ENCODE measurements at regions not wholly inside any gene's neighbourhood (a gene's known extent, or its start where the extent isn't known, plus 50 kb on each side); places are given as distances from the start of the nearest gene placed in this dataset.
"Not testable (repeated sequence)": the region's sequence is repeated elsewhere in the genome, so short reads cannot be mapped to it uniquely, and the experiment has no call there.

DNA sequence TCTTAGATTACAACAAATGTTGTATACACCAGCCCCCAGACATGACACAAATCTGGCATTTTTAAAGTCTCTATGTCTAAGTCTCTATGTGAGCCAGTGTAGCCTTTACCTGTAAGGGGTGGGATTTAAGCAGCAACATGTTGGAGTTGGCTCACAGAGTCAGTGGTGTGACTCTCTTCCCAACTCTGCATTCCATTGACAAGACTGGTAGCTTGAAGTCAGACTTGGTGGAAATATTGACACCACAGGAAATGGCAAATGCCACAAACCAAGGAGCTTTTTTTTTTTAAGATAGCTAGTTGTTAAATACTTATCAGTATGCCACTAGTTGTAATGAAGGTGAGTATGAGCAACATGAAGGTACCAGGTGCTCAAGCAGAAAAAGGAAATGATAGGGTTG lies 103.1 kb upstream of the SMLR1 start:
- Histone ChIP-seq H3K27ac (no peak overlapping the region), H3K27me3 (replicated peaks; ENCODE audit: insufficient read depth) (no peaks in the 10 kb centered on the region), H3K4me1 (replicated peaks) (no peaks in the 10 kb centered on the region), H3K4me3 (no peak overlapping the region), H3K9me3 (no peaks in the 10 kb centered on the region), H3K36me3 (no peaks in the 10 kb centered on the region)
- DNase-seq (ENCODE audit: low spot score), result no peak
- TF ChIP-seq POLR2AphosphoS5 (IDR thresholded peaks at IDR 0.05) (no peak), POLR2A (IDR thresholded peaks at IDR 0.05) (no peak)
- TF ChIP-seq, protein P1, sequence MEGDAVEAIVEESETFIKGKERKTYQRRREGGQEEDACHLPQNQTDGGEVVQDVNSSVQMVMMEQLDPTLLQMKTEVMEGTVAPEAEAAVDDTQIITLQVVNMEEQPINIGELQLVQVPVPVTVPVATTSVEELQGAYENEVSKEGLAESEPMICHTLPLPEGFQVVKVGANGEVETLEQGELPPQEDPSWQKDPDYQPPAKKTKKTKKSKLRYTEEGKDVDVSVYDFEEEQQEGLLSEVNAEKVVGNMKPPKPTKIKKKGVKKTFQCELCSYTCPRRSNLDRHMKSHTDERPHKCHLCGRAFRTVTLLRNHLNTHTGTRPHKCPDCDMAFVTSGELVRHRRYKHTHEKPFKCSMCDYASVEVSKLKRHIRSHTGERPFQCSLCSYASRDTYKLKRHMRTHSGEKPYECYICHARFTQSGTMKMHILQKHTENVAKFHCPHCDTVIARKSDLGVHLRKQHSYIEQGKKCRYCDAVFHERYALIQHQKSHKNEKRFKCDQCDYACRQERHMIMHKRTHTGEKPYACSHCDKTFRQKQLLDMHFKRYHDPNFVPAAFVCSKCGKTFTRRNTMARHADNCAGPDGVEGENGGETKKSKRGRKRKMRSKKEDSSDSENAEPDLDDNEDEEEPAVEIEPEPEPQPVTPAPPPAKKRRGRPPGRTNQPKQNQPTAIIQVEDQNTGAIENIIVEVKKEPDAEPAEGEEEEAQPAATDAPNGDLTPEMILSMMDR (IDR thresholded peaks at IDR 0.05), result no peak
- intact Hi-C loops (cut with DNase I), result no loop called here

DNA sequence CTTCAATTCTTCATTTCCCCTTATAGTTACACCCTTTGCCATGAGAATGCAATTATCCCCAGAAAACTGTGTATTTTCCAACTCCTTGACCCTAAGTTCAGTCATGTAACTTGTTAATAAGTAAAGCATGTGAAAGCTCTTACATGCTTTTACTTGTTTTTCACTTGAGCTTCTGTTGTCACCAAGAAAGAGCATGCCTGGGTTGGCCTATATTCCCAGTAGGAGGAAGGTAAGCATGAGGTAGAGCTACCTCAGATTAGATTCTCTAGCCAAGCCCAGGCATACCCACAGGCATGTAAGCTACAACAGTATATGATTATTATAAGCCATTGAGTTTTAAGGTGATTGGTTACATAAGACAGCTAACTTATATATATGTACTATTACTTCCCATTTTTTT lies 101.7 kb upstream of the SMLR1 start:
- Histone ChIP-seq H3K9me3 (no peaks in the 10 kb centered on the region), H3K27ac (no peak overlapping the region), H3K4me3 (no peak overlapping the region), H3K36me3 (no peaks in the 10 kb centered on the region), H3K27me3 (replicated peaks; ENCODE audit: insufficient read depth) (no peaks in the 10 kb centered on the region), H3K4me1 (replicated peaks) (no peaks in the 10 kb centered on the region)
- intact Hi-C loops (cut with DNase I), result no loop called here
- TF ChIP-seq POLR2A (IDR thresholded peaks at IDR 0.05) (no peak), POLR2AphosphoS5 (IDR thresholded peaks at IDR 0.05) (no peak)
- TF ChIP-seq, protein P1 (IDR thresholded peaks at IDR 0.05), result no peak
- DNase-seq (ENCODE audit: low spot score), result no peak

DNA sequence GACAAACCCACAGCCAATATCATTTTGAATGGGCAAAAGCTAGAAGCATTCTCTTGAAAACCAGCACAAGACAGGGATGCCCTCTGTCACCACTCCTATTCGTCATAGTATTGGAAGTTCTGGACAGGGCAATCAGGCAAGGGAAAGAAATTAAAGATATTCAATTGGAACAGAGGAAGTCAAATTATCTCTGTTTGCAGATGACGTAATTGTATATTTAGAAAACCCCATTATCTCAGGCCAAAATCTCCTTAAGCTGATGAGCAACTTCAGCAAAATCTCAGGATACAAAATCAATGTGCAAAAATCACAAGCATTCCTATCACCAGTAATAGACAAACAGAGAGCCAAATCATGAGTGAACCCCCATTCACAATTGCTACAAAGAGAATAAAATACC lies 99.1 kb upstream of the SMLR1 start:
- H3K4me1 ChIP-seq (replicated peaks); H3K27me3 ChIP-seq (replicated peaks; ENCODE audit: insufficient read depth); H3K27ac ChIP-seq; DNase-seq (ENCODE audit: low spot score); intact Hi-C loops (cut with DNase I); H3K4me3 ChIP-seq; H3K9me3 ChIP-seq; H3K36me3 ChIP-seq: not testable (repeated sequence)
- WGBS, result 77% methylated on average over 2 of the region's 2 CpGs

DNA sequence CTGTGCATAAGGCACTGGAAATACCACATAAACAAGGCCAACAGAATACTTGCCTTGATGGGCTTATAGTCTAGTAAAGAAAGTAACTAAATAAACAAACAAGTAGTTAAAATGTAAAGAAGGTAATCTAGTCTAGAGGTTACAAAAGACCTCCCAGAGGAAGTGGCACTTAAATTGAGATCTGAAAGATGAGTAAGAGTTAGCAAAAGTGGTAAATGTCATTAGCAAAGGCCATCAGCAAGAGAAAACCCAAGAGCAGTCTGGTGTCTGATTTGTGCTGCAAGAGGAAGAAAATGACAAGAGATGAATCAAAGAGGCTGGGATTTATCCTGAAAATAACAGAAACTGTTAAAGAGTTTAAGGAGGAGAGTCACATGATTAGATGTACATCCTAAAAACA lies 96.6 kb upstream of the SMLR1 start:
- no peaks in the 10 kb centered on the region for H3K27me3 ChIP-seq (replicated peaks; ENCODE audit: insufficient read depth)
- H3K36me3 ChIP-seq, result no peaks in the 10 kb centered on the region
- no peak overlapping the region for H3K27ac ChIP-seq
- DNase-seq (ENCODE audit: low spot score), result no peak
- TF ChIP-seq, protein P1 (IDR thresholded peaks at IDR 0.05), result no peak
- TF ChIP-seq POLR2A (IDR thresholded peaks at IDR 0.05) (no peak), POLR2AphosphoS5 (IDR thresholded peaks at IDR 0.05) (no peak)
- no peaks in the 10 kb centered on the region for H3K4me1 ChIP-seq (replicated peaks)
- H3K4me3 ChIP-seq, result no peak overlapping the region
- no peaks in the 10 kb centered on the region for H3K9me3 ChIP-seq
- intact Hi-C loops (cut with DNase I), result no loop called here

DNA sequence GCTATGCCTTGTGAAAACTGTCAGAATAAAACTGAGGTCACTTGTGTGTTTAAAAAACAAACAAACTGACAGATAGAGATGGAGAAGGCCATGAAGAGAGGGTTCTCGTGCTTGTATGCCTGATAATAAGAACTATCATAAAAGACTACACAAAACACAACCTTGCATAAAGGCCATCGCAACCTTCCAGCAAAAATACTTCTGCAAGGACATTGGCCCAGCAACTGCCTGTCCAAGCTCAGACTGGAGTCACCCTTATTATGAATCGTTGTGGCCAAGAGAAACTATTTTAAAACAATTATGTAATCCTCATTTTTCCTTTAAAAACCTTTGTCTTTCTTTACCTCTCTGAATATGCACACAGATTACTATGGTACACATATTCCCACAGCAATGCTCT lies 93.0 kb upstream of the SMLR1 start:
- H3K4me1 ChIP-seq (replicated peaks), result no peaks in the 10 kb centered on the region
- no peak for DNase-seq (ENCODE audit: low spot score)
- no peaks in the 10 kb centered on the region for H3K27me3 ChIP-seq (replicated peaks; ENCODE audit: insufficient read depth)
- TF ChIP-seq POLR2A (IDR thresholded peaks at IDR 0.05), result no peak
- TF ChIP-seq, protein P1 (IDR thresholded peaks at IDR 0.05), result no peak
- no peak for TF ChIP-seq POLR2AphosphoS5 (IDR thresholded peaks at IDR 0.05)
- H3K9me3 ChIP-seq, result no peaks in the 10 kb centered on the region
- WGBS, result 65% methylated on average over 3 of the region's 3 CpGs
- H3K27ac ChIP-seq, result no peak overlapping the region
- intact Hi-C loops (cut with DNase I), result no loop called here
- H3K36me3 ChIP-seq, result no peaks in the 10 kb centered on the region
- no peak overlapping the region for H3K4me3 ChIP-seq

DNA sequence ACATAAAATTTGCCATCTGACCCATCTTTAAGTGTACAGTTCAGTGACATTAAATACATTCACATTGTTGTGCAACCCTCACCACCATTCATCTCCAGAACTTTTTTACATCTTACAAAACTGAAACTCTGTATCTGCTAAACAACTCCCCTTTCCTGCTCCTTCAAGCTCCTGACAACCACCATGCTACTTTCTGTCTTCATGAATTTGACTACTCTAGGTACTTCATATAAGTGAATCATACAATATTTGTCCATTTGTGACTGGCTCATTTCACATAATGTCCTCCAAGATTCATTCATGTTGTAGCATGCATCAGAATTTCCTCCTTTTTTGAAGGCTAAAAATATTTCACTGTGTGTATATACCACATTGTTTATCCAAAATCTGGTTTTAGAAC lies 86.9 kb upstream of the SMLR1 start:
- H3K27ac ChIP-seq, result no peak overlapping the region
- H3K36me3 ChIP-seq, result no peaks in the 10 kb centered on the region
- DNase-seq (ENCODE audit: low spot score), result no peak
- H3K27me3 ChIP-seq (replicated peaks; ENCODE audit: insufficient read depth), result no peaks in the 10 kb centered on the region
- H3K9me3 ChIP-seq, result no peaks in the 10 kb centered on the region
- no peak overlapping the region for H3K4me3 ChIP-seq
- intact Hi-C loops (cut with DNase I), result no loop called here
- no peak for TF ChIP-seq POLR2A (IDR thresholded peaks at IDR 0.05)
- H3K4me1 ChIP-seq (replicated peaks), result no peaks in the 10 kb centered on the region

Data from prostate gland (tissue), 2 donors.